Germinal center (tissue), 1 donor: ENCODE measurements at regions not wholly inside any gene's neighbourhood (a gene's known extent, or its start where the extent isn't known, plus 50 kb on each side); places are given as distances from the start of the nearest gene placed in this dataset.

Experiments
- DNase-seq: peaks from one replicate; pipeline ENCODE4 v3.0.0; 2012; ENCODE audit warnings: mixed read lengths, low spot score

DNA sequence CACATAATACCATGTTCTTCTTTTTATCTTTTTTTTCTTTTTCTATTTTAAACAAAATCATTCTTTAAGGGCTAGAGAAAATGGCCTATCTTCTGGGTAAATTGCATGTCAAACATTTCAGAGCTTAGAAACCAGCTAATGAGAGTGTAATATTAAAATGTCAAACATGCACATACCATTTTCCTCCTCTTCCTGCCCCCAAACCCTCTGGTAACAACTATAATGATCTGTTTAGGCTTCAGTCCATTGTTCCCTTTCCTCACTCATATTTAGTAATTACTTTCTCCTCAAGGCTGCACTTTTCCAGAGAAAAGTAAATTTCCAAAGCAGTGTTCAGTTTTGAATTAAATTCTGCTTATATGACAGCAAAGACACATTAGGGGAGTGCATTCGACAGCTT, 224.3 kb upstream of the ROBO2 start:
- no peak for DNase-seq

GRCh38 chr3:76820481-76820880, 219.4 kb upstream of the ROBO2 start:
- DNase-seq: no peak

DNA sequence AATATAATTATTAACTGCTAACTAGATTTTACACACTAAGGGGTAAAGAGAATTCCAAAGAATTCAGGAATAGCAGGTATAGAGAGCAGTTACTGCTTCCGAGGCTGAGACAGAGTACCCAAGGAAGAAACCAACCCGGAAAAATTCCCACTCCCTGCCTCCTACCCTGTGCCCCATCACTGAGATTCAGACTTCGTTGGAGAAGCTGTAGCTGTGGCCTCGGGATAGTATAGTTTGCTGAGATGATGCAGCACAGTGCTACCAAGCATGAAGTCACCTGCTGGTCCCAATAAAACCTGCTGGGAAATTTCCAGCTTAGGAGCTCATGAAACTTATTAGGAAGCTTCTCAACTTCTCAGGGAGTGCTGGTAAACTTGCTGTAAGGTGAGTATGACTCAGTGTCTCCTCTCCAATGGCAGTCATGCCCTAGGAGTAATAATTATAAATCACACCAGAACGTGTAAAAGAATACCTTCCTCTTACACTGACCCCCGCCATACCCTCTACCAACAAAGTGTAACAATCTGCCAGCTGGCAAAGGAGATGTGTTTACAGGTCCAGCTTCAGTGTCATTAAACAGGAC, 215.2 kb upstream of the ROBO2 start:
- DNase-seq: no peak

DNA sequence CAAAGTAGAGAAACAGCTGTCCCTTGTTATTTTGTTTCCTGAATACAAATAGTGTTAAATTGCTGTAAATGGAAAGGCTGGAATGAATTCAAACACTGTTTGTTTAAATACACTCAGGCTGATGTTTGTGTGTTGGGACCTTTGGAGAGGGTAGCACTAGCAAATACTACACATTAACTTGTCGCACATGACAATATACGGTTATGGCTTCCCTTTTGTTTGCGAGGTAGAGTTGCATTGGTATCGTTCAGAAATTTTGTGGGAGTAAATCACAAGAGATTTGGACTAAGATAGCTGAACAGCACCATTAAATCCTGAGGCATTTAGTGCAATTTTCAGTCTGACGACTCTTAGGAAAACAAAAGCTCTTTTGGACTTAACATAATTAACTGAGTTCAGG, 213.0 kb upstream of the ROBO2 start:
- no peak for DNase-seq

DNA sequence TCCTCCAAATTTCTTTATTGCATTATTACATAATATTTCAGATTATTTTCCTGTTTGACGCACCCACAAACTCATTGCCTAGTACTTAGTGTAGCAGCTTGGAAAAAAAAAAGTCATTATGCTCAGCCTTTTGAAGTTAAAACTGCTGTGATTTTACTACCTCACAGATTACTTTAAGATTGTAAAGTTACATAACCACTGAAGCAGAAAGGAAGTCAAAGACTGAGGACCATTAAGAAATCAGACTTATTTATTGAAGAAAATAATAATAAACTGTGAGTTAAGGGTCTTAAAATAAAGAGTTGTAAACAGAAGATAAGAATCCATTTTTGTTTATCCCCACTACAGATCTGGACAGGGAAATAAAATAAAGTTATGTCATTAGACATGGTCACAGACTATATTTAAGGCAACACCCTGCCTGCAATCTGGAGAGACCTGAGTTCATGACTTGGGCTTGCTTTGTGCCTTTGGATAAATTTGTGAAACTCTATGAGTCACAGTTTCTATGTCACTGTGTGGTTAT, 212.1 kb upstream of the ROBO2 start:
- no peak for DNase-seq

DNA sequence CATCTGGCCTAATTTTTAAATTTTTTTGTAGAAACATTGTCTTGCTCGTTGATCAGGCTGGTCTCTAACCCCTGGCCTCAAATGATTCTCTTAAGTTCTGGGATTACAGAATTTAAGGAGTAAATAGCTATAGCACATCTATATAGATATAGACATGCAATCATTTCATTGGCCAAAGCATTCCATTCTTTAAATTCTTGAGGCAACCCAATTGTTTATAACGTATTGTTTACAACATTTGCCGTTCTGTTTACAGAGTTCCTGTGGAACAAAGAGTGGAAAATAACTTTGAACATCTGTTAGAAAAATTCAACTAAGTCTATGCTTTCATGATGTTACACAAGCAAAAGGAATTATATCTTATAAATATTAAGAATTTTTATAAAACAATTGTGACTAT, 205.2 kb upstream of the ROBO2 start:
- DNase-seq: no peak

GRCh38 chr3:76841747-76842146, 198.2 kb upstream of the ROBO2 start:
- no peak for DNase-seq

GRCh38 chr3:76842216-76842615, 197.7 kb upstream of the ROBO2 start:
- no peak for DNase-seq

DNA sequence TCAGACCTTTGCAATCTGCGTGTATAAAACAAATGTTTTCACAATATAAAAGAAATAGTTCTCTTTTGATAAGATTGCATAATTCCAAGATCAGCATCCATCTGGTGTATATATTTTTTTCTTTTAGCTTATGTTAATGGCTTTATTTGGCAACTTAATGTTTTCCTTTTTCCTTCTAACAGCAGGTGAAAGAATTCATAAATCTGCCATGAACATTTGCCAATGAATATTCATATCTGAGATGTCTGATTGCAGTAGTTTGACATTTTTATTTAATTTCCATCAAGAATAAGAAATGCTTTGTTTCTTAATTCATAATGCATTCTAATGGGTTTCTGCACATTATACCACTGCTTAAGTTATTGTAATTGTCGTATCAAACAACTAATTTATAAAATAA, 184.4 kb upstream of the ROBO2 start:
- DNase-seq: no peak

- no peak for DNase-seq
Observed at GRCh38 chr3:76859596-76859995, 180.3 kb upstream of the ROBO2 start.

- no peak for DNase-seq
Observed at GRCh38 chr3:76864355-76864754, 175.5 kb upstream of the ROBO2 start.

DNA sequence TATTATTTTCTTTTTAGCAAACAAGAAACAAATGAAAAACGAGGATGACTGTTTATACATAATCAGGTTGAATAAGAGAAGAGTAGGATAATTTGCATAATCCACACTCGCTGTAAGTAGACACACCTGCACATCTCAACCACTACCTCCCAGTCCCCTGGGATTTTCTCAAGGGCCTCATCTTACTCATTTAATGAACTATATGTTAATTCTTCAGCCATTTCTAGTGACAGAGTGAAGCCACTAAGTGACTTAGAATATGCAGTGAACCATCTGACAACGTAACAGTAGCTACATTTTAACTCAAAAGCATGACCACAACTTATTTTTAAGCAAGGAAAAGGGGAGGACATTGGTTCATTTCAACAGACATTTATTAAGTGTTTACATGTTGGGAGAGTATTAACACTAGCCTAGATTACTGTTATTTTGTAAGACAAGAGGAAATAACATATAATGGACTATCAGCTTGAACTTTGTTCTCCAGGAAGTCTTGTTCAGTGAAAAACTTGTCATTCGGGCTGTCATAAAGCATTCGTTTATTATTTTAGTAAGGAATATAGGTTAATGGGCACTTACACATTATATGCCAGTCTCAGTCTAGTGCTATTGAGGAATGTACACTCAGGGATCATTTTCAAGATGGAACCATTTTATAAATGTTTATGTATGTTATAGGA, 173.0 kb upstream of the ROBO2 start:
- DNase-seq: no peak

- DNase-seq: no peak
Observed at GRCh38 chr3:76869726-76870384, 170.0 kb upstream of the ROBO2 start.

- no peak for DNase-seq
Observed at GRCh38 chr3:76871655-76872054, 168.2 kb upstream of the ROBO2 start.

DNA sequence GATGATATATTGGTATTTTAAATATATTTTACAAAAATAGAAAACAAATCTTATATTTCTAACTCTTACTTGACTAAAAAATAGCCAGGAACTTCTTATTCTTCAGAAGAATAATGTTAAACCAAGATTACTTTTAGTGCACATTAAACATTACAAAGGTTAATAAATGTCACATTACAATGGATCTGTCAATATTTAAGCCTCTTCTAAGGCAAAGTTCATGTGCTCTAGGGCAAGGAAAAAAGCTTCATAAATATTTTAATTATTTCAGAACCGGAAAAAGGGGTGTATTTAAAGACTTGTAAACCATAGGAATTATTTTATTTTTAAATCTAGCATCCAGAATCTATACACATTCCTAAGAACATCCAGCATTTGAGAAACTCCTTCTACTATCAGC, 166.9 kb upstream of the ROBO2 start:
- no peak for DNase-seq

GRCh38 chr3:76873532-76874242, 166.2 kb upstream of the ROBO2 start:
- no peak for DNase-seq

- DNase-seq: no peak
Observed at GRCh38 chr3:76879959-76880358, 159.9 kb upstream of the ROBO2 start.

GRCh38 chr3:76886761-76887500, 153.0 kb upstream of the ROBO2 start:
- DNase-seq: no peak

DNA sequence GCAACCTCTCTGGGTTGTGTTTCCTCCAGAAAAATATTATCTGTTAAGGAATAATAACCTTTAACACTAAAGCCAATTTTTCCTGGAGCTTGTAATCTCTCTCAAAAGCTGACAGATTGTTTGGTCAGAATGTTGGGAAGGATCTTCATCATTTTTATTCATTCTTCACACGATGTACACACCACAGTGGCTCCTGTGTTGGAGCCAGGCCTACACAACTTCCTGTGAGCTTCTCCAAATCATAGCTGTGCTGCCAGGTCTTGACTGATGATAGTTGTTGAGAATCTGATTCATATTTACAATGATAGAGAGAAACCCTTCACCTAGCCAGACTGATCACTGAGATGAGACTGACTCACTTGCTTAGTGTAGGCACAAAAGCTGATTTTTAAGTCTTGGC, 151.0 kb upstream of the ROBO2 start:
- no peak for DNase-seq

- no peak for DNase-seq
Observed at GRCh38 chr3:76889911-76890310, 150.0 kb upstream of the ROBO2 start.

DNA sequence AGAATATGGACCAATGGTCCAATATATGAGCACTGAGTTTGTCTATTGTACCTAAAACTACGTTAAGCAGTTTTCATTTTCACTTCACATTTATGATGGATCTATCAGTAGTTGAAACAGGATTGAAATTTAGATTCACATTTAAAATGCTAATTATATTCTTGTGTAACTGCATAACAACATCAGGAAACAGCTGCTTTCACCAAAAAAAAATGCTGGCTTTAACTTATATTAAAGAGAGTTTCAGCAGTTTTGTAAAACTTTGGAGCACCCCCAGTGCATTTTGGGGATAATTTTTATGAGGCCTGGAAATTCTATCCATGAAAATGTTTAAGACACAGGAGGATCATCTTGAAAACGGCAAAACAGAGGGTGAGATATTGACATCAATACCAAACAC, 142.8 kb upstream of the ROBO2 start:
- DNase-seq: no peak

DNA sequence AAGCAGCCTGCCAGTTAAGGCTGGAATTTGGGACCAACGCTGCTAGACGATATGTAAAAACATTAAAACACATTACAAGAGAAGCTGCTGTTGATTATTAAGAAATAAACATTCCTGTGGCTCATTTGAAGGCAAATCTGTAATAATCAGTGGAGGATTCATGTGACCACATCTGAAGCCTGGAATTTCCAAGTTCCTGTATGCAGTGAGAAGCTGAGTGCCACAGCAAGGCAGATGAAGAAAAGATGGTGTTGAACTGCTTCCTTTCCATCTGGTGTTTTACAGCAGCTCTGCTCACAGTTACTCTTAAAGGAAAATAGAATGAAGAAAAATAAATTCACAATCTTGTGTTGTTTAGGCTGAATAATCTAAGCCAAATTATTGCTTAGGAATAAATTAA, 139.3 kb upstream of the ROBO2 start:
- no peak for DNase-seq
